Left ventricle myocardium inferior (tissue), 1 donor: ENCODE measurements at regions not wholly inside any gene's neighbourhood (a gene's known extent, or its start where the extent isn't known, plus 50 kb on each side); places are given as distances from the start of the nearest gene placed in this dataset.

Experiments
- DNase-seq: peaks from one replicate; pipeline ENCODE4 v3.0.0-alpha.2; 2020
- H3K27ac ChIP-seq: fragments of 200-600 bp; replicated peaks from 2 replicates; pipeline ENCODE4 v1.8.0; 2021
- H3K27me3 ChIP-seq: fragments of 200-600 bp; 2 replicates; pipeline ENCODE4 v1.8.0; 2021; ENCODE audit warnings: low read depth
- H3K36me3 ChIP-seq: fragments of 200-600 bp; 2 replicates; pipeline ENCODE4 v1.8.0; 2021
- H3K4me1 ChIP-seq: fragments of 200-600 bp; 2 replicates; pipeline ENCODE4 v1.8.0; 2021
- H3K4me3 ChIP-seq: fragments of 200-600 bp; 2 replicates; pipeline ENCODE4 v1.8.0; 2021; ENCODE audit warnings: mild to moderate bottlenecking, moderate library complexity
- H3K9me3 ChIP-seq: fragments of 200-600 bp; replicated peaks from 2 replicates; pipeline ENCODE4 v1.8.0; 2021
- intact Hi-C: fragments of 100-400 bp; cut with micrococcal nuclease; formaldehyde crosslinking; loops from one replicate; pipeline ENCODE4 v1.11.0; 2022
- TF ChIP-seq, protein P1 (sequence below): fragments of 200-600 bp; IDR thresholded peaks from 2 replicates; pipeline ENCODE4 v1.8.0; 2021; ENCODE audit warnings: antibody characterized with exemption, mild to moderate bottlenecking, borderline replicate concordance
- donor health status: DM: no; HTN: yes; CAD: no; lungs with severe emphysema.

DNA sequence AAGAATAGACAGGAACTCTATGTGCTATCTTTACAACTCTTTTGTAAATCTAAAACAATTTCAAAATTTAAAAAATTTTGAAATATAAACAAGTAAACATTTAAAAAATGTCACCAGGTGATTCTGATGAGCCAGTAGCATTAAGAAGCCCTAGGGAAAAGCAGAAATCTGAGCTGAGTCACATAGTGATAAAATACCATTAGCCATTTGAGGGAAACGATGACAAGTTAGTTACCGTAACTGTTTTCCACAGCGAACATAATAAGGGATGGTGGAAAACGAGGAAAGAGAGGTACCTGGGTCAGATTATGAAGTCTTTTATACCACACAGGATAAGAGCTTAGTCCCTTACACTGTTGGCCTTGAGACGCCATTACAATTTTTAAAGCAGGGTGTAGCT is 55.5 kb downstream of the PRR15 start:
- DNase-seq = no peak
- TF ChIP-seq, protein P1, sequence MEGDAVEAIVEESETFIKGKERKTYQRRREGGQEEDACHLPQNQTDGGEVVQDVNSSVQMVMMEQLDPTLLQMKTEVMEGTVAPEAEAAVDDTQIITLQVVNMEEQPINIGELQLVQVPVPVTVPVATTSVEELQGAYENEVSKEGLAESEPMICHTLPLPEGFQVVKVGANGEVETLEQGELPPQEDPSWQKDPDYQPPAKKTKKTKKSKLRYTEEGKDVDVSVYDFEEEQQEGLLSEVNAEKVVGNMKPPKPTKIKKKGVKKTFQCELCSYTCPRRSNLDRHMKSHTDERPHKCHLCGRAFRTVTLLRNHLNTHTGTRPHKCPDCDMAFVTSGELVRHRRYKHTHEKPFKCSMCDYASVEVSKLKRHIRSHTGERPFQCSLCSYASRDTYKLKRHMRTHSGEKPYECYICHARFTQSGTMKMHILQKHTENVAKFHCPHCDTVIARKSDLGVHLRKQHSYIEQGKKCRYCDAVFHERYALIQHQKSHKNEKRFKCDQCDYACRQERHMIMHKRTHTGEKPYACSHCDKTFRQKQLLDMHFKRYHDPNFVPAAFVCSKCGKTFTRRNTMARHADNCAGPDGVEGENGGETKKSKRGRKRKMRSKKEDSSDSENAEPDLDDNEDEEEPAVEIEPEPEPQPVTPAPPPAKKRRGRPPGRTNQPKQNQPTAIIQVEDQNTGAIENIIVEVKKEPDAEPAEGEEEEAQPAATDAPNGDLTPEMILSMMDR = no peak
- Histone ChIP-seq H3K27me3 (peaks cover 11% of the 10 kb centered on the region), H3K27ac (no peak overlapping the region), H3K4me1 (no peaks in the 10 kb centered on the region), H3K36me3 (no peaks in the 10 kb centered on the region), H3K4me3 (no peak overlapping the region), H3K9me3 (no peaks in the 10 kb centered on the region)
- intact Hi-C loops = no loop called here

DNA sequence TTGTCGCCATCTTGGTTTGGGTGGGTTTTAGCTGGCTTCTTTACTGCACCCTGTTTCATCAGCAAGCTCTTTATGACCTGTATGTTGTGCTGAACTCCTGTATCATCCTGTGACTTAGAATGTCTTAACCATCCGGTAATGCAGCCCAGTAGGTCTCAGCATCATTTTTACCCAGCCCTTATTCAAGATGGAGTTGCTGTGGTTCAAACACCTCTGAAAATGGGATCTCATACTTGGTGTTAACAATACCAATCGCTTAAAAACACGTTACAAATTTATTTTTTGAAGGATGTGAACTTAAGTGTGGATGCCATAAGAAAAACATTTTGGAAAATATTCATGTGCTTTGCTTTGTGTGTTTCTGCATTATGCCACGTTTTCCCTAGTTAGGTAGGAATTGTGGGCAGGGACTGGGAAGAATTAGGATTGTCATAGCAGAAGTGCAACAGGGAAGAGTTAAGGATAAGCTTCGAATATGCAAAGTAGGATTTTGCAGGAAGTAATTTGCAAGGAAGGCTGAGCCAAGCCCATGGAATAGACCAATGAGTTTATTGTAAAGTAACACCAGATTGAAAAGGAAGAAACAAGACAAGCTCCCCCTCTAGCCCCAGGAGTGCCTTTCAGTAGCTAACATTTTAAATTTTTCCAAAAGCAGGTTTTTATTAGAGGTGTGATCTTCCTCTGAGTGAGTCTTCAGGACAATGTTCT is 56.4 kb downstream of the PRR15 start:
- DNase-seq = no peak
- TF ChIP-seq, protein P1 = no peak
- H3K27me3 ChIP-seq = peaks cover 14% of the 10 kb centered on the region
- no peaks in the 10 kb centered on the region for H3K36me3 ChIP-seq
- H3K27ac ChIP-seq = no peak overlapping the region
- H3K4me1 ChIP-seq = no peaks in the 10 kb centered on the region
- intact Hi-C loops = no loop called here
- no peaks in the 10 kb centered on the region for H3K9me3 ChIP-seq
- H3K4me3 ChIP-seq = no peak overlapping the region

DNA sequence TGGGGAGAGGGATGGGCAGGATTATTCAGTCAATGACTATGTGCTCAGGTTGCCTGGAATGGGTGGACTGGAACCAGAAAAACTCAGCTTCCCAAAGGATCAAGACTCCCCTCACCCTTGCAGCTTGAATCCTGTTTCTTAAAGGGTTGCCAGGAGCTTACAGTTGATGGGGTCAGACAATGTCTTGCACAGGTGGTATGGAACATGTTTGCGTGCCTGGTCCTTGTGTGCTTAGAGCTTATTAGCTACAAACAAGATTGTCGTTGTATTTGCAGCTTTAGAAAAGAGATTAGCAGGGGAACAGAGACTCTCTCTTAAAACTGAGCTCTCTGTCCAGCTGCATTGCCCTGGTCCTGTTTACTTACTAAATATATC is 56.9 kb downstream of the PRR15 start:
- intact Hi-C loops = no loop called here
- Histone ChIP-seq H3K9me3 (no peaks in the 10 kb centered on the region), H3K4me1 (no peaks in the 10 kb centered on the region), H3K27me3 (peaks cover 11% of the 10 kb centered on the region), H3K36me3 (no peaks in the 10 kb centered on the region), H3K4me3 (no peak overlapping the region), H3K27ac (no peak overlapping the region)
- TF ChIP-seq, protein P1 = no peak
- DNase-seq = no peak

DNA sequence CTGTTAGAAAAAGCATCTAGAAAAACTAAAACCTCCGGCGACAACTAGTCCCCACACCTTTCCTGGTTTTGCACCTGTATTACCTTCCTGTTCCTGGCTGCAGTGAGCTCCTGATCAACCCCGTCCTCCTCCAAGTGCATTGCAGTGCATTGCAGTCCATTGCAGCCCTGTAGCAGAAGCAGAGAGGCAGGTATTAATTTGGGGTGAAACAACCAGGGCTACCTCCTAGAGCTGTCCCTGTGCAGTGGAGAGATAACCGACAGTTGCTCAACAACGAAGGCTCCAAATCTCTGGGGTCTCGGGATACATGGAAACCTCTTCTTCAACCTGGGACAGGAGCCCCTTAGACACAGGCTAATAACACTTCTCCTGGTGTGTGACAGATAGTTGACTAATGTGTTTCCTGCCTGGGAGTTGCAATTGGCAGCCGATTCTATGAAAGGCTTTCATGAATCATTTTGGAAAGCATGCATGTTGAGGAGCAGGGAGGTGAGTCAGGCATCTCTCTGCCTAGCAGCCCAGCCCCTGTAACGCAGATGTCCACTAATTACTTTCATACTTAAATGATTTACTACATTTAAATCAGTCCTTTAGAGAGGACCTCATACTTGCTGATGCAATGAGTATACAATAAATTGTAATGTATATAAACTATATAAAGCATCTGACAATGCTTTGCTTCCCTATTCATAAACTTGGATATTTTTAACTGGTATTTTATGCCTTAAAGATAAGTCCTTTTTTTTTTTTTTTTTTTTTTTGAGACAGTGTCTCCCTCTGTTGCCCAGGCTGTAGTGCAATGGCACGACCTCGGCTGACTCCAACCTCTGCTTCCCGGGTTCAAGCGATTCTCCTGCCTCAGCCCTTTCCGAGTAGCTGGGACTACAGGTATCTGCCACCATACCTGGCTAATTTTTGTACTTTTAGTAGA is 59.0 kb downstream of the PRR15 start:
- no peak for DNase-seq
- H3K4me3 ChIP-seq = no peak overlapping the region
- TF ChIP-seq, protein P1 = no peak
- intact Hi-C loops = no loop called here
- no peaks in the 10 kb centered on the region for H3K9me3 ChIP-seq
- H3K36me3 ChIP-seq = no peaks in the 10 kb centered on the region
- H3K27ac ChIP-seq = no peak overlapping the region
- H3K4me1 ChIP-seq = no peaks in the 10 kb centered on the region
- peaks cover 20% of the 10 kb centered on the region for H3K27me3 ChIP-seq

DNA sequence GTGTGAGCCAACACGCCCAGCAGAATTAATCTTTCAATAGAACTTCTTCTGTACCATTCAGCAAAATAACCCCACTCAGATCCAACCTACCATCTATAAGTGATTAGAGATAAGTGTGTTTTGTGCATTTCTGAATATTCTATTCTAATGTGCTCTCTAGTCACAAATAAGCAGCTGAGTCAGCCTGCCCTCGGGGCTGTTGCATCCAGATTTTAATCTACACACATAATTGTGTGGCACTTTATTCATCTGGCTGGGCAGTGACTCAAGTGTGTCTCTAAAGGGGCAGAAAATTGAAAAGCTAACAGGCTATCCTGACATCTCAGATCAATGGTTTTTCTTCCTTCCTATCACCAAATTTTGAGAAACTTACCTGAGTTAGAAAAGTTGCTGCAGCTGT is 60.3 kb downstream of the PRR15 start:
- H3K4me1 ChIP-seq = no peaks in the 10 kb centered on the region
- no peaks in the 10 kb centered on the region for H3K36me3 ChIP-seq
- intact Hi-C loops = no loop called here
- TF ChIP-seq, protein P1 = no peak
- H3K27me3 ChIP-seq = peaks cover 20% of the 10 kb centered on the region
- no peaks in the 10 kb centered on the region for H3K9me3 ChIP-seq
- DNase-seq = no peak
- H3K4me3 ChIP-seq = no peak overlapping the region
- H3K27ac ChIP-seq = no peak overlapping the region
